Fibroblast of skin of right biceps (primary cell): ENCODE measurements at regions not wholly inside any gene's neighbourhood (a gene's known extent, or its start where the extent isn't known, plus 50 kb on each side); places are given as distances from the start of the nearest gene placed in this dataset.

Source experiments
- DNase-seq: peaks from one replicate; pipeline ENCODE4 v3.0.0-alpha.2; 2013

DNA sequence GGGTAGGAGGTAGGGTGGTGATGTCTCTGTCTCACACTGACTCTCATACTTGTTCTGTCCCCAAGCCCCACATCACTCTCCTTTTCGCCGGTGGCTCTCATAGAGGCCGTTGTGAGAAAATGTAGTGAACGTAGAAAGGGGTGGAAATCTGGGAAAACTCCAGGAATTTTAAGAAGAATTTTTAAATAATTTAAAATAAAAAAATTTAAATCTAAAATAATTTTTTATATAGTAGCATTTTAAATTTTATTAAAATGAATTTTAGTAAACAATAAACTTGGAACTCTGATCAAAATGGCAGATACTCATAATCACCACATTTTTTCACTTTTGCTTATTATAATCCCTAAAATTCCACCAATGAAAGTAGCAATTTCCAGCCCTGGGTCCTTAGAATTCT lies 473.6 kb upstream of the ZFHX3 start:
- DNase-seq: no peak

DNA sequence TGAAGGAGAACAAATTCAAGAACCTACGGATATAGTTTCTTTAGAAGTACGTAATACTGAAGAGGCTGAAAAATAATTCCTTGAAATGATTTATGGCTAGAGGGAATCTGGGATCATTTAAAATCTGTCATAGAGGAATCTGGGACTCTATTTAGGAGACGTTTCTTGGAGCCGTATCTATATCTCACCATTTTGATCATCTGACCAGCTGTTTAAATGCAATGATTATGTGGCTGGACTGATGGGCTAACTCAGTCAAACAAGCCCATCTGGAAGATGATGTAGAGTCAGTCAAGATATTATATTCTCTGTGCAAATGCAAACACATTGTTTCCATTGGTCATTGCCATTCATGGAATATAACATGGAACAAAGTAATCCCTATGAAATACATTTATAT lies 467.7 kb upstream of the ZFHX3 start:
- no peak for DNase-seq

DNA sequence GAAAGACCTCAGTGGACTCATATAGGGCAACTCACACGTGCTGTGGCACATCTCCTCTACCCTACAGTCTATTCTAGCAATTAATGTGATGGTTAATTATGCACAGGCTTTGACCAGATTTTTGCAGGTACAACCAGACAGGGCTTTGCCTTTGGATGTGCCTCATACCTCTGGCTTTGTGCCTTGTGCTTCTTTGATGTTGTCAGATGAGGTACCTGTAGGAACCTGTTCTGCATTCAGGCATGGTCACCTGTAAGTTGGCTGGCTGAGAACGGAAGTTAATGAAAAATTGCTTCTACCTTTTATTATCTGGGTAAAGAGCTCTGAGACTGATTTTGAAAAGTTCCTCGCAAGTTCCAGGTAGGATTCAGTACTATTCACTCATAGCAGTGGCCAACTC lies 462.9 kb upstream of the ZFHX3 start:
- DNase-seq: no peak

DNA sequence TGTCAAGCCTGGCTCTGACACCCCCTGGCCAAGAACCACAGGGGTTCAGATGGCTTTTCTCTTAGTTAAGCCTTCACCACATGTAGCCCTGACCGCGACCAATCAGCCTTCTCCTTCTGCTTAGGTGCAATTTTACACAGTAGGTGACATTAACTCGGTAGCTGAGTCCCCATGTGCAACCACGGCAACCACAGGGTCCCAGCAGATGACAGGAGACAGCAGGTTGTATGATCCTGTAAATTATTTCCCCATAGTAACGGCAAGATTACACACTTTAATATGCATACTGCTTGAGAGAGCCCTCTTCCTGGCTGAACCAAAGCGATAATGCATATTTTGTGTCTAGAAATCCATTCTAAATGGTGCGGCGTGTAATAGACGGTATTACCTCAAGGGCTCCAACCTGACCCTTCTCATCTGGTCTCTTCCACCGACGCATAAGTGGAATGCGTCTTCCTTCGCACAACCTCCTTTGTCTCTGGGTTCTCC lies 458.7 kb upstream of the ZFHX3 start:
- no peak for DNase-seq

DNA sequence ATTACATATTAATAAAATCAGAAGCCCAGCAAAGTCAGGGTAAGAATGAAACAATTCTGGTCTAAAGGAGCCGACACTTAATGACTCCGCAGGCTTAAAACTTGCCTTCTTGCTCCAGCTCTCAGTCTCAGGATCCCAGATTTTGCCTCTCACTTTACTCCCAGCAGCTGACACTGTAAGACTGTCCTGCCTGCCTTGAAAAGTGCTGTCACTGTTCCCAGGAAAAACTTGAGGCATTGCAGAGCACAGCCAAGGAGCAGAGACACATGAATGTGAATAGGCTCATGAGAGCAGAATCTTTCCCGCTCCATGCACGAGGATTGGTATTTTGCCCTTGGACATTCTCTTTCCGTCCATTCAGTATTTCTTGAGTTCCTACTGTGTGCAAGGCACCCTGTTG lies 457.6 kb upstream of the ZFHX3 start:
- DNase-seq: no peak

DNA sequence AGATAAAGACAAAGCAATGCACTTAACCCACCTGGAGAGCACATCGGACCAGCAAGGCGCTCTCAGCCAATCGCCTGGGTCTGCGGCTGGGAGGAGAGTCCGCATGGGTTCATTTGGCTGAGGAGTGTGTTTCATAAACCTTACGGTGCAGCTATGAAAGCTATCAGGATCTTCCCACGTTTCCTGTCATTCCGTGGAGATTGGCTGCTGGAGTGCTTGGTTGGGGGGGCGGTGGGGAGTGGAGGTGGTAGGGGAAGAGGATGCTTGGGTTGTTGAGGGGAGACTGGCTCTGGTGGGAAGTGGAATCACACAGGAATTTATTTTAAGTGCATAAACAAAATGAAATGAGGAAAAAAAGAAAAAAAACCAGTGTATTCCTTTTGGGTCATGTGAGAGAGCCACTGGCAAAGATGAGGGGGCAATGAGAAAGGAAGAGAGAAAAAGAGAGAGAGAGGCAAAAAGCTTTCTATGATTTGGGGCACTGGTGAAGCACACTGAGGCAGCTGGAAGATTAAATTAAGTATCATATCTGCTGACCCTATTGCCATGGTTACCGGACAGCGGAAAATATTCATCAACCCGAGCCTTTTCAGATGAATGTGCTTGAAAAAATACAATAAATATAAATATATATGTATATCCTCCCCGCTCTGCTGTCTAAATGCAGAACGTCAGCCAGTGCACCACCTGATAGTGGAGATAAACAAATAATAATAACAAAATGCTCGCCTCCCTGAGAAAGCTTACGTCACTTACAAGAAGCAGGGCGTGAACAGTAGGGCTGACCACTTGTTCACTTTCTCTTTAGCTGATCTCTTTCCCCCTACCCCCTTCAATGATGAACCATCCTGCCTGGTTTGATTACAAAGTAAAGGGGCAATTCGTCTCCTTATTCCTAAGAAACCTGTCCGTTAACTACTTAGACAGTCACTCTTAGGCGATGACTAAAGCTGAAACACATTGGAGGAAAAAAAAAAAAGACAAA lies 457.0 kb upstream of the ZFHX3 start:
- no peak for DNase-seq

DNA sequence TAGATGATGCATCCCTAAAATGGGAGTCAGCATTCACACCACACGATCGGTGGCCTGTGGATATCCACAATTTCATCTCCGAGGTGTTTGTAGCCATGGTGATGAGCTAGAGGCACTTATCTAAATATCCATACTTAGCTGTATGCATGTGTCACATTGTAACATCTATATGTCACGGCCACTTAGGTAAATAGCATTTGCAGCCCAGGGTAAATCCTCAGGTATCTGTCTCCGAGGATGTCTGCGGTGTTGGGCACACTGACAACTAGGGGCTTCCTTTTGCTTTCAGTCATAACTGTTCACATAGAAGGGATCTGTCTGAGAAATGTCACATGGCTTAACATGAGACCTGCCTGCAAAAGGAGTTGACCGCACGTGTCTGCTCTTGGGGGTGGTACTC lies 455.2 kb upstream of the ZFHX3 start:
- no peak for DNase-seq

DNA sequence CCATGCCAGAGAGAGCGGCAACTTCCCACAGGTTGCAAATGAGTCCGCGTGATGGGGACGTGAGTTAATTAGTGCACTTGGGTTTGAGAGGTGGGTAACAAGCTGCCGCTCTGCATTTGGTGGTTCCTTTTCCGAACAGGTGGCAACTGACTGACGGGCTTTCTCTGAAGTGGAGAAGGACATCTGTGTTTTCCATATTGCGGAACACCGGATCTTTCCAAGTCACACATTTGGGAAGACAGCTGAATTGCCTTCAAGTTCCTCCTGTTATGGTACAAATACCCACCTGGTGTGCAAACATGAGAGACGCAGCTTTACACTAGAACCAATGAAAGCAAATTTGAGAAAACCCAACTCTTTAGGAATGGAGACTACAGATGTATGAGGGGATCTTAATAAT lies 451.3 kb upstream of the ZFHX3 start:
- DNase-seq: no peak

DNA sequence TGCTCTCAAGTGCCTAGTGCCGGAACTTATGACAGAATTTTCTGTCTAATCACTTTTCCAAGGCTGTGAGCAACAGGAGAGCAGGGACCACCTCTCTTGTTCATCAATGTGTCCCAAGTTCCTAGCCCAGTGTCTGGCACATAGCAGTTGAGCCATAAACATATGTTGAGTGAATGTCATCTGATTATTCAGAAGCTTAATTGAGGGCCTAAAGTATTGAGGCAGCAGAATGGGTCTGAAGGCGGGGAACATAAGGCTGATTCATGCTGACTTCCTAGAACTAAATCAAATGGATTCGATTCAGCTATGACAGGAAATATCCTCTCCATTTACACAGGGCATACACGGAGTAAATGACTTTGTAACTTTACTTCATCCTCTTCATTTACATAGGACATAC lies 438.0 kb upstream of the ZFHX3 start:
- DNase-seq: no peak

DNA sequence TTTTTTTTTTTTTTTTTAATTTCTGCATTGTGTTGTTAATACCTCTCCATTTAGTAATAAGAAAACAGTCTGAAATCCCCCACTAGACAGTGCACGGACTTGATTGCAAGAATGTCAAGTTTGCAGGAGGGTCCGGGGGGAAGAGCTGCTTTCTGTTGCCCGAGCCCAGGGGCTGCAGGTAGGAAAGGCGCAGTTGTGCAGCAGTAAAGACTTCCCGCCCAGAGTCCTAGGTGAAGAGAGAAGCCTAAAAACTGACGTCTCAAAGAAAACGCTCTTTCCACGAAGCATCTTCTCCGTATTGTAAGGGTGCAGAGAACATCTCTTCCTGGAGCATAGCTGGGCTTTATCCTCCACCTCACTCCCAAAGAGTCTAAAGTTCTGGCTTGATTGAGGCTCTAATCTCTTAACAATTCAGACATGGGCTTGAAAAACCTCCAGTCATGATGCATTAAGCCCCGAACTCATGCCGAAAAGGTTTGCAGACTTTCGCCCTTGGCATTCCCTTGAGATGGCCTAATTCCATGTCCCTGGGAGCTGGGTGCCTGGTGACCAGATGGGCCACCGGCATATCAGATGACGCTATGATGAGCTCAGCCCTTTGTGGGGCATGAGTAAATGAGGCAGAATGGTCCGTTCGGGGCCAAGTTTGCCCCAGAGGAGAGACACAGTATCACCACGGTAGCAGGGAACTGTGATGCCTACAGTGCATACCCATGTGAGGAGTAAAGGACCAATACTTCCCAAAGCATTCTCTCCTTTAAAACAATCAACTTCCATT lies 436.2 kb upstream of the ZFHX3 start:
- DNase-seq: peak; percentile 5

DNA sequence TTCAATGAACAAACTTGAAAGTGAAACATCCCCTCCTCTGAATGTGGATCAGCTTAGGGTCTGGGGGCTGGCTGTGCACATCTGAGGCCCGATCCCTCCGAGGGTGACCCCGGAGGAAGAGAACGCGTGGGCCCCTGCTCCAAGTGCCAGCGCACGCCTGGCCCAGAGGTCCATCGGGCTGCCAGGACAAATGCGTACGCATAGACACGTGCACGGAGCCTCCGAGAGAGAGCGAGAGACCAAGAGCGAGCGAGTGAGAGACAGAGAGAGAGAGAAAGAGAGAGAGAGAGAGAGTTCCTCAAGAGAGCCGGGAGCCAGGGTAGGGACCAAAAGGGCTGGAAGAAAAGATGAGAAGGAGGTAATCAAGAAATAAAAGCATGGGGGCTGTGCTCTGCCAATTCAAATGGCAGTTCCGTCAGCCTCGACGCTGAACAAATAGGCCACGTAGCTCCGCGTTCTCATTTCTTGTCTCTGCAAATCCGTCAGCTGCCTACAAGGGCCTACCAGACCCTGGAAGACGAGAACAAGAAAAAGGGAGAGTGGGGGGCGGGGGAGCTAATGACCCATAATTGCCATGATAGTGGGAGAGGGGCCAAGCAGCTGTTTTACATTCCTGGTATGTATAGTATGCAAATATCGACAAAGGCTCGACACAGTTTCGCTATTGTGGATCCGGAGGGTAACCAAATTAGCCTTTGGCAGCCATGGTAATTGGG lies 435.3 kb upstream of the ZFHX3 start:
- DNase-seq: peak; percentile 4

DNA sequence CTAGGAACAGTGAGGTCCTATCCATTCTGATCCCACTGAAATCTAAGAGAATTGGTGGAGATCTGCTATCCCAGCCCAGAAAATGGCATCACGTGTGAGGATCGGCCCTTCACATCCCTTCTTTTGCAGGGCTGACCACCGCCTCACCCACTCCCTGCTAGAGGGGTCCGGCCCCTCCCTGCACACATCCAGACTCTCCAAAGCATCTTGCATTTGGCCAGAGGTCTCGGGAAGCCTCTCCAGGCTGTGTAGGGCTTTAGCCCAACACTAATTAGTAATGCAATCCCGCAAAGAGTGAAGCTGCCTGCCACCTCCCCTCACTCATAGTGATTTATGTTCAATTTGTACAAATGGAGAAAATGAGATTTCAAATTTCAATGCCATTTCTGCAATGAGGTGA lies 434.4 kb upstream of the ZFHX3 start:
- DNase-seq: no peak

DNA sequence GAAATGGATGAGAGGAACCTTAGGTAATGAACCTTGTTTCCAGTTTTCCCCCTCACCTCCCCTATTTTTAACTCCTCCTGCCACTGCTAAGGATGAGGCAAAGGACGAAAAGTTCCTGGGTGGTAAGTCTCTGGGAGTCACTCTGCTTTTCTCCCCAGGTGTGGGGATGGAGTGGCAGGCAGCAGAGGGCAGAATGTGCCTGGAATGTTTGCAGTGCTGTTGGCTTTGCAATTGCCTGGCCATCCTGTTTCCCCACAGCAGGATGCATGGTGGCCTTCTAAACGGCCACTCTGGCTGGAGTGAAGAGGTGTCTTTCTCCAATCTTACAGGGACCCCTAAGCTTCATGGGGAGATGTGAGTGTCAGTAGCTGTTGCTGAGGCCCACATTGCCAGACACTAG lies 432.5 kb upstream of the ZFHX3 start:
- no peak for DNase-seq

DNA sequence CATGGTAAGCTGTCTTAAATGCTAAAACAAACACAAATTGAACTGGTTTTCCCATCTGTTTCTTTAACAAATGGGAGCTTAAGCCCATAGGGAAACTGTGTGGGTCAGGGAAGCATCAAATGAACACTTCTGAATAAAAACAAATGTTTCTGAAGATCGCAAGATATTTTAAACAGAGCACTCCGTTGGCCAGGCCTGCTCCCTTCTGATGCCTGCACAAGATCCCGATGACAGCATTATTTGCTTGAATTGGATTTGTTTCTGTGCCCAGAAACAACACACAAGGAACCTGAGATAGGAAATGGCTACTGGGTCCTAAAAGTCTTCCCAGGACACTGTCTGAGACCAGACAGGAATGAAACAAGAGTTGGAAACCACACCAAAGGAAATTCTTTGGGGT lies 425.8 kb upstream of the ZFHX3 start:
- no peak for DNase-seq

DNA sequence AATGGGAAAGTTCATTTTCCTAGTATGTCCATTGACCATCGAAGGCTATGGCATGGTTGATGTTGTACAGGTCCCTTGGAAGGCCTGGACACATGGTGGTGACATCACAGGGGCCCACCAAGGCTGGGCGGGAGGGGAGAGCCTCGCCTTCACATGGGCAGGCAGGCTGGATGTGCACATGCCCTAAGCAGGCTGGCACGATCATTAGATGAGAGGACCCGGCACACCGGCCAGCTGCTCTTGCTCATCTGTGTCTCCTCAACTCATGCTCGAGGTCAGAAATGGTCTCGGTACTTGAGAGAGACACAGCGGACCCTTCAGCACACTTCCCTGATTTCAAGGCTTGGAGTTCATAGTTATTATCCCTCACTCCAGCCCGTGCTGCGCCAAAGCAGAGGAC lies 416.9 kb upstream of the ZFHX3 start:
- no peak for DNase-seq

DNA sequence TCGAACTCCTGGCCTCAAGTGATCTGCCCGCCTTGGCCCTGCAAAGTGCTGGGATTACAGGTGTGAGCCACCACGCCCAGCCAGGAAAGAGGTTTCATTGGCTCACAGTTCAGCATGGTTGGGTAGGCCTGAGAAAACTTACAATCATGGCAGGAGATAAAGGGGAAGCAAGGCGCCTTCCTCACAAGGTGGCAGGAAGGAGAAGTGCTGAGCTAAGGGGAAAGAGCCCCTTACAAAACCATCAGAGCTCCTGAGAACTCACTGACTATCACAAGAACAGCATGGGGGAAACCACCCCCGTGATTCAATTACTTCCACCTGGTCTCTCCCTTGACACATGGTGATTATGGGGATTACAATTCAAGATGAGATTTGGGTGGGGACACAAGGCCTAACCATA lies 411.7 kb upstream of the ZFHX3 start:
- no peak for DNase-seq

DNA sequence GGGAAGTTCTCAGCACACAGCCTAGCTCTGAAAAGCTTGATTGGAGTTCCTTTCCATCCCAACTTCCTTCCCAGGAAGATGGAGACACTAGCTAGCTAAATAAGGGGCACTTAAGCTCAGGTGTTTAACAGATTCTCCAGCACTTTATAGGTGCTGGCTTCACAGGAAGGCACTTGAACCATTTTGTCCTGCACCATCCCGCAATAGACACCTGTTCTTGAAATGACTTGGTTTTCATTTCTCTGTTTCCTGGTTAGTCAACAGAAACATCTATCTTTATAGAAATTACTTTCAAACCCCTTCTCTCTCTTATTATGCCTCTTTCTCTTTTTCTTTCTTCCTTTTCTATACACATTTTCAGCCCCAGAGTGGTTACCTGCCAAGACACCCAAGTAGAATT lies 409.9 kb upstream of the ZFHX3 start:
- DNase-seq: no peak

DNA sequence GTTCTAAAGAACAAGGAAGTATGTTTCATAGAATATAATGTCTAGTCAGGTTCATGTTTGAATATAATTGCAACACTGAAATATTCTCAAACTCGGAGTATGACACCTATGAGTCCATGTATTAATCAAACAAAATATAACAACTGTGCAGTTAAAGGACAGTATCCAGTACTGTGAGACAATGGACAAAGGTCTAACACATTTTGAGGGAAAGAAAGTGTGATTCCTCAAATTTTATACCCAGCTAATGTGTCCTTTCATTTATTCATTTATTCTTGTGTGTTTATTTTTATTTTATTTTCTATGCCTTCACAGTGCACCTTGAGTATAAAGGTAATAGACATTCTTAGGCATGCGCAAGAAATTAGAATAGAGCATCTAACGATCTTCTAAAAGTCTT lies 401.0 kb upstream of the ZFHX3 start:
- no peak for DNase-seq

DNA sequence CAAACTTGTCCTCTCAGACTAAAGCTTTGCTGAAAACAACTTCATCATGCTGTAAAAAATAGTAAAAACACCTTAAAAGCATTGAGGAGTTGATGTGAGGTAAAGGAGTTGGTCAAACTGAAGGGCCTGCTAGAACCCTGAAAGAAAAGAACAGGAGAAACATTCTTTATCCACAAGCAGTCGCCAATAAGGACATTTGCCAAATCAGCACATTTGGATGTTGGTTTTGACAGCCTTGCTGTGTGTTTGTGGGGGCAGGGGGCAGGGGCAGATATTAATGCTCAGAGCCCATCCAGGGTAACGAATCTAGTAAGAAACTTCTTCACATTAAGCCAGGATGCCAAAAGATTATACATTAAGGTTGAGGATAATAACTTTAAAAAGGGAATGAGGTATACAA lies 399.9 kb upstream of the ZFHX3 start:
- no peak for DNase-seq

DNA sequence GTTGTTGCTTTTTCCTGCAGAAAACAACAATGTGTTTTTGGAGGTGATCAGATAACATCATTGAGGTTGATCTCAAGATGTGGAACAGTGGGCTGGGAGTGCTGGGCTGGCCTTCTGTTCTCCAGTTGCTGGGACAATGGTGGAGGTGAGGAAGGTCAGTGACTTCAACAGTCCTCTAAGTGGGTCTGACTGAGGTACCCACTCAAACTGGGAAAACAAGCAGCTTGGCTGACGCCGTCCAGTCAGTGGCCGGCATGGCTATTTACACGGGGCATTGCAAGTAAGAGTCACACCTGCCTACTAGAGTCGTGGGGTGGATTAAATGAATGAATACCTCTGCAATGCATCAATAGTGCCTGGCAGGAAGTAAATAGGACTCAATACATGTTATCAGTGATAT lies 386.7 kb upstream of the ZFHX3 start:
- no peak for DNase-seq

DNA sequence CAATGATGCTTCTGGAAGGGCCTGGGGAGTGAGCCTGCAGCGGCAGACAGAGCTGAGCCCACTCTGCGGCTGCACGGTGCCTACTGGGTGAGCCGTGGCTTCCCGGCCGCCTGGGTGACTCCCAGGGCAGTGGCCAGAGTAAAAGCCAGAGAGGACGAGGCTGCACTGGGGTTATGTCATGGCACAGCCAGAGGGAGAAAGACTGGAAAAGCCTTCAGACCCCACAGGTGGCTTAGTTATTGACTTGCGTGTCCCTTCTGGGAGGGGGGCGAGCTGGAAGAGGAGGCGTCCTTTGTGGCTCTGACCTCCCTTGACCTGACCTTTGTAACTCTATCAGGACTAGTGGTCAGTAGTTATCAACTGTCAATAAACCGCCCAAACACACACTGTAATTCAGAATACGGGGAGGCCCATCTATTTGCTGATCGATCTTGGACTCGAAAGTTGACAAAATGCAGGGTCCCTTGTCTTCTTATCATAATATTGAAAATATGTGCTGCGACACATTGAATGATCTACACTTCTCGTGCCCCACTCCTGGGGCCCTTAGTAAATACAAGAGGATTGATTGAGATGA lies 385.9 kb upstream of the ZFHX3 start:
- no peak for DNase-seq

DNA sequence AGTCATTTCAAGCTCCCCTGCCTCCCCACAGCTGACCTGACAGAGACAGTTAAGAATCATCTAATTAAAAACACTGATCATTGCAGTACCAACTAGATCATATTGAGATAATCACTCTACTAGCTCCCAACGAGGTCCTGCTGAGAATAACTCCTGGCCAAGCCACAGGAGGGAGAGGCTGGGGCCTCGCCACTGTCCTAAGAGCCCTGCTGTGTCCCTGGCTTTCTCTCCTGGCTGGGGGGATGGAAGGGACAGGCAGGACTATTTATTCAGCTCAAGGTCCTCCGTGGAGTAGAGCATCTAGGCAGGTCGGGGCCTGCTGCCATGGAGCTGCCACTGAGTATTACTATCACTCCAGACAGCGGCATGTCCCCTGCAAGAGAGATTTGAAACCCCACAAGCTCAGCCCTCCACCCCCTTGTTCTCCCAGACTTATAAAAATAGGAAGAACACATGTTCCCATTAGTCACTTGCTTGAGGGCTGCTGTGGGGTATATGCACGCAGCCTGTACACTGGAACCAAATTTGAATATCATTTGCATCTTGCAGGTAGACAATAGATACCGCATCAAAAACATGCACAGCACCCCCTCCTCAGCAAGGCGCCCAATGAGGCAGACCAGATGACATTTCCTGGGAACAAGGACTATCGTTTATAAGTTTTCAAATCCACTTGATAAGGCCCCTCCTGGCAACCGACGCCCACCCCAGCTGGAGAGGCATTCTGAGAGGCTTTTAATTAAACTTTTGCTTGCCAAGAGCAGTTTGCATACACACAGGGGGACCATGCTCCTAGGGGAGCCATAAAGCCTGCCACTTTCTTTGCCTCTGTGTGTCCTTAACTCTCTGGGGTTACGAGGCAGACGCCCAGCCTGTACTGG lies 385.2 kb upstream of the ZFHX3 start:
- no peak for DNase-seq
